OCI-LY3 (cell line): ENCODE measurements at regions not wholly inside any gene's neighbourhood (a gene's known extent, or its start where the extent isn't known, plus 50 kb on each side); places are given as distances from the start of the nearest gene placed in this dataset.

Experiments
- H2AFZ ChIP-seq: fragments of 200-600, 300-600 bp; shearing (Covaris generic); 2 replicates; pipeline ENCODE4 v1.6.0; 2014; ENCODE audit warnings: antibody characterized with exemption, low read depth, low read length
- H3K27ac ChIP-seq: fragments of 200-600, 300-600 bp; sonication (generic); 2 replicates; pipeline ENCODE4 v1.5.1; 2014; ENCODE audit warnings: mild to moderate bottlenecking, low read length, moderate library complexity, mixed read lengths
- H3K27me3 ChIP-seq: fragments of 200-600, 300-600 bp; sonication (generic); 2 replicates; pipeline ENCODE4 v1.6.1; 2014; ENCODE audit warnings: low read depth, low read length, mixed read lengths
- H3K36me3 ChIP-seq: fragments of 200-600, 300-600 bp; sonication (generic); replicated peaks from 2 replicates; pipeline ENCODE3; 2014; ENCODE audit warnings: low read depth, low read length, mixed read lengths
- H3K4me1 ChIP-seq: fragments of 300-600, 200-600 bp; sonication (generic); 2 replicates; pipeline ENCODE4 v1.6.1; 2014; ENCODE audit warnings: low read length, mixed read lengths
- H3K4me2 ChIP-seq: fragments of 200-600, 300-600 bp; sonication (generic); 2 replicates; pipeline ENCODE4 v1.6.1; 2014; ENCODE audit warnings: low read length, mixed read lengths
- H3K4me3 ChIP-seq: fragments of 300-600, 200-600 bp; sonication (generic); 2 replicates; pipeline ENCODE4 v1.5.1; 2014; ENCODE audit warnings: antibody characterized with exemption, mild to moderate bottlenecking, low read length, moderate library complexity
- H3K79me2 ChIP-seq: fragments of 300-600, 200-600 bp; shearing (Covaris generic); 2 replicates; pipeline ENCODE4 v1.6.1; 2014; ENCODE audit warnings: mild to moderate bottlenecking, low read length, mixed read lengths
- H3K9ac ChIP-seq: fragments of 300-600, 200-600 bp; shearing (Covaris generic); 2 replicates; pipeline ENCODE4 v1.6.0; 2014; ENCODE audit warnings: mild to moderate bottlenecking, low read length, moderate library complexity
- H3K9me3 ChIP-seq: fragments of 200-600, 300-600 bp; shearing (Covaris generic); 2 replicates; pipeline ENCODE4 v1.6.1; 2014; ENCODE audit warnings: low read length, mixed read lengths; ENCODE audit not compliant: insufficient read depth
- H4K20me1 ChIP-seq: fragments of 200-600, 300-600 bp; sonication (generic); 2 replicates; pipeline ENCODE4 v1.6.1; 2016; ENCODE audit warnings: low read length, mixed read lengths; ENCODE audit not compliant: insufficient read depth
- EZH2phosphoT487 ChIP-seq: fragments of 200-600 bp; shearing (Covaris generic); IDR thresholded peaks from 2 replicates; pipeline ENCODE4 v1.6.1; 2018; ENCODE audit warnings: antibody characterized with exemption, mixed run types, low read depth
- TF ChIP-seq, protein P1 (sequence below): fragments of 200-600, 300-600 bp; sonication (generic); IDR thresholded peaks from 2 replicates; pipeline ENCODE4 v1.5.1; 2014; ENCODE audit warnings: antibody characterized with exemption, low read length, low read depth

DNA sequence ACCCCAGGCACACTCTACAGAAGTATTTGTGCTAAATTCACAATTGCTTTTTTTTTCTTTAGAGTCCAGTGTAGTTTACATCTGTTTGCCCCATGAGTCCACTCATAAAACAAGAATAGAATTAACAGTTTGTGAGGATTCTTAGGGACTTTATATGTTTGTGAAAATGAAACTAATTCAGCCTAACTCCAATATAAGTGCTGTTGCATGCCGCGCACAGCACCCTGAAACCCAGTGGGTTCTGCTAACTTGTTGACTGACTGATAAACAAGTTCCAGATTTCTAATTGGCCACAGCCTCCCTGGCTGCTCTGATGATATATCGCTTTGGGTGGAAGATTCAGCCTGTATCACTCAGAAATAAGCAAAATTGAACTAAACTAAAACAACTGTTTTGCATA, 561.4 kb downstream of the PKHD1 start:
- Histone ChIP-seq H3K36me3 (no peaks in the 10 kb centered on the region), H2AFZ (no peak overlapping the region), H3K4me1 (no peaks in the 10 kb centered on the region), H3K4me2 (no peak overlapping the region), H3K9me3 (no peaks in the 10 kb centered on the region), H3K79me2 (no peaks in the 10 kb centered on the region), H3K9ac (no peak overlapping the region), H3K4me3 (no peak overlapping the region), H3K27ac (no peak overlapping the region), H3K27me3 (no peaks in the 10 kb centered on the region), H4K20me1 (no peaks in the 10 kb centered on the region)
- TF ChIP-seq, protein P1, sequence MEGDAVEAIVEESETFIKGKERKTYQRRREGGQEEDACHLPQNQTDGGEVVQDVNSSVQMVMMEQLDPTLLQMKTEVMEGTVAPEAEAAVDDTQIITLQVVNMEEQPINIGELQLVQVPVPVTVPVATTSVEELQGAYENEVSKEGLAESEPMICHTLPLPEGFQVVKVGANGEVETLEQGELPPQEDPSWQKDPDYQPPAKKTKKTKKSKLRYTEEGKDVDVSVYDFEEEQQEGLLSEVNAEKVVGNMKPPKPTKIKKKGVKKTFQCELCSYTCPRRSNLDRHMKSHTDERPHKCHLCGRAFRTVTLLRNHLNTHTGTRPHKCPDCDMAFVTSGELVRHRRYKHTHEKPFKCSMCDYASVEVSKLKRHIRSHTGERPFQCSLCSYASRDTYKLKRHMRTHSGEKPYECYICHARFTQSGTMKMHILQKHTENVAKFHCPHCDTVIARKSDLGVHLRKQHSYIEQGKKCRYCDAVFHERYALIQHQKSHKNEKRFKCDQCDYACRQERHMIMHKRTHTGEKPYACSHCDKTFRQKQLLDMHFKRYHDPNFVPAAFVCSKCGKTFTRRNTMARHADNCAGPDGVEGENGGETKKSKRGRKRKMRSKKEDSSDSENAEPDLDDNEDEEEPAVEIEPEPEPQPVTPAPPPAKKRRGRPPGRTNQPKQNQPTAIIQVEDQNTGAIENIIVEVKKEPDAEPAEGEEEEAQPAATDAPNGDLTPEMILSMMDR = no peak
- no peak for TF ChIP-seq EZH2phosphoT487

DNA sequence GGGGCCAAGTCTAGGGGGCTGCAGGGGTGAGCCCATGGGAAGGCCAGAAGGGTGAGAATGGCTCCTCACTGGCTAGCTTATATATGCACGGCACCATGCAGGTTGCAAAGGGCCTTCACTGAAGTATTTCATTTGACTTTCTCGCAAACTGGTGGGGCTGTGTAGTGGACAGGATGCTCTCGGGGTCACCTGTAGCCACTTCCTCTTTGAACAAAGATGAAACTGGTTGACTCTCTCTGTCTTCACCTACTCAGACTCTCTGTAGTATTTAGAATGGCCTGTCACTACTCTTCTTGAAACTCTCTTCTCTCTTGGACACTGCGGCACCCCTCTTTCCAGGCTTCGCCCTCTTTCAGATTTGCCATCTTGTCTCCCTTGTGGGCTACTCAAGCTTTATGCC, 560.5 kb downstream of the PKHD1 start:
- Histone ChIP-seq H3K79me2 (no peaks in the 10 kb centered on the region), H3K9me3 (no peaks in the 10 kb centered on the region), H2AFZ (no peak overlapping the region), H3K27me3 (no peaks in the 10 kb centered on the region), H3K4me3 (no peak overlapping the region), H3K27ac (no peak overlapping the region), H3K9ac (no peak overlapping the region), H3K4me1 (no peaks in the 10 kb centered on the region), H3K4me2 (no peak overlapping the region), H3K36me3 (no peaks in the 10 kb centered on the region), H4K20me1 (no peaks in the 10 kb centered on the region)
- TF ChIP-seq, protein P1 = no peak
- TF ChIP-seq EZH2phosphoT487 = no peak

GRCh38 chr6:51528556-51528955, 558.9 kb downstream of the PKHD1 start:
- H4K20me1 ChIP-seq = no peaks in the 10 kb centered on the region
- TF ChIP-seq EZH2phosphoT487 = no peak
- TF ChIP-seq, protein P1 = no peak
- H3K4me3 ChIP-seq = no peak overlapping the region
- no peak overlapping the region for H2AFZ ChIP-seq
- H3K4me2 ChIP-seq = no peak overlapping the region
- H3K27ac ChIP-seq = no peak overlapping the region
- H3K27me3 ChIP-seq = peaks cover 6% of the 10 kb centered on the region; the same call in 1 of the 2 replicates
- no peaks in the 10 kb centered on the region for H3K9me3 ChIP-seq
- no peaks in the 10 kb centered on the region for H3K4me1 ChIP-seq
- no peak overlapping the region for H3K9ac ChIP-seq
- H3K79me2 ChIP-seq = no peaks in the 10 kb centered on the region
- no peaks in the 10 kb centered on the region for H3K36me3 ChIP-seq

- Histone ChIP-seq H3K4me3 (no peak overlapping the region), H3K9ac (no peak overlapping the region), H3K27me3 (peaks cover 7% of the 10 kb centered on the region; the same call in 1 of the 2 replicates), H4K20me1 (no peaks in the 10 kb centered on the region), H3K4me1 (no peaks in the 10 kb centered on the region), H3K79me2 (no peaks in the 10 kb centered on the region), H3K36me3 (no peaks in the 10 kb centered on the region), H3K27ac (no peak overlapping the region), H3K4me2 (no peak overlapping the region), H2AFZ (no peak overlapping the region), H3K9me3 (no peaks in the 10 kb centered on the region)
- TF ChIP-seq, protein P1 = no peak
- no peak for TF ChIP-seq EZH2phosphoT487
These were observed 558.2 kb downstream of the PKHD1 start for GRCh38 chr6:51529240-51529639.
